RWPE2 (cell line): ENCODE measurements at regions not wholly inside any gene's neighbourhood (a gene's known extent, or its start where the extent isn't known, plus 50 kb on each side); places are given as distances from the start of the nearest gene placed in this dataset.

Experiments
- ATAC-seq: fragments of 200-7000 bp; cut with Tn5 transposase; 3 replicates; pipeline ENCODE4 v1.9.1; 2021; ENCODE audit warnings: low read depth
- DNase-seq: peaks from one replicate; pipeline ENCODE4 v3.0.0-alpha.2; 2020; ENCODE audit warnings: low spot score
- H3K27ac ChIP-seq: fragments of 450-650 bp; 2 replicates; pipeline ENCODE4 v1.5.1; 2017; ENCODE audit warnings: mild to moderate bottlenecking; ENCODE audit not compliant: poor library complexity, severe bottlenecking
- H3K27me3 ChIP-seq: fragments of 250-450 bp; sonication (Bioruptor Pico); 2 replicates; pipeline ENCODE4 v1.5.1; 2021; ENCODE audit warnings: mild to moderate bottlenecking, moderate library complexity; ENCODE audit not compliant: insufficient read depth, poor library complexity, severe bottlenecking
- H3K36me3 ChIP-seq: fragments of 250-450 bp; sonication (Bioruptor Pico); 2 replicates; pipeline ENCODE4 v1.5.1; 2020; ENCODE audit warnings: low read depth, mild to moderate bottlenecking, moderate library complexity
- H3K4me1 ChIP-seq: fragments of 250-450 bp; sonication (Bioruptor Pico); 2 replicates; pipeline ENCODE4 v1.5.1; 2021; ENCODE audit warnings: mild to moderate bottlenecking, moderate library complexity; ENCODE audit not compliant: insufficient read depth, poor library complexity, severe bottlenecking
- H3K4me3 ChIP-seq: fragments of 250-450 bp; sonication (Bioruptor Pico); 2 replicates; pipeline ENCODE4 v1.5.1; 2021; ENCODE audit warnings: mild to moderate bottlenecking, moderate library complexity; ENCODE audit not compliant: severe bottlenecking
- H3K9me3 ChIP-seq: fragments of 250-450 bp; sonication (Bioruptor Pico); 2 replicates; pipeline ENCODE4 v1.5.1; 2021; ENCODE audit warnings: mild to moderate bottlenecking, moderate library complexity; ENCODE audit not compliant: severe bottlenecking
- TF ChIP-seq, protein P1 (sequence below): fragments of 450-650 bp; IDR thresholded peaks from one replicate; pipeline ENCODE4 v1.5.1; 2017; ENCODE audit warnings: mild to moderate bottlenecking, moderate library complexity; ENCODE audit not compliant: poor library complexity, severe bottlenecking

DNA sequence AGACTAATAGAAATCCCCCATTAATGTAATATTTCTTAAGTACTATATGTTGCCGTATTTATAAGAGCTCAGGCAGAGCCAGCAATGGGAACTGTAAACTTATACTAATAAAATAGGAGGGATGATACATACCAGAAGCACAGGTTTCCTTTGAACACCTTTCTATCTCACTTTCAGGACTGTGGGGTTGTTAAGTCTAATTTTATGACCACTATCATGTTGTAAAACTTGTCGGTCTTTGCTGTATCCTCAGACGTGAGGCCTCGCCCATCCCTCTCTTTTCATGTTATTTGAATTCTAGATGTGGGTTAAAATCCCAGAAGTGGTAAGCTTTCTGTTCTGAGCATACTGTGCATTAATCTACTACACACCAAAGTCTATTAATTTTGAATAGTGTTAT is 1083.5 kb upstream of the TENM4 start:
- peaks cover 4% of the 10 kb centered on the region for H3K4me1 ChIP-seq
- TF ChIP-seq, protein P1, sequence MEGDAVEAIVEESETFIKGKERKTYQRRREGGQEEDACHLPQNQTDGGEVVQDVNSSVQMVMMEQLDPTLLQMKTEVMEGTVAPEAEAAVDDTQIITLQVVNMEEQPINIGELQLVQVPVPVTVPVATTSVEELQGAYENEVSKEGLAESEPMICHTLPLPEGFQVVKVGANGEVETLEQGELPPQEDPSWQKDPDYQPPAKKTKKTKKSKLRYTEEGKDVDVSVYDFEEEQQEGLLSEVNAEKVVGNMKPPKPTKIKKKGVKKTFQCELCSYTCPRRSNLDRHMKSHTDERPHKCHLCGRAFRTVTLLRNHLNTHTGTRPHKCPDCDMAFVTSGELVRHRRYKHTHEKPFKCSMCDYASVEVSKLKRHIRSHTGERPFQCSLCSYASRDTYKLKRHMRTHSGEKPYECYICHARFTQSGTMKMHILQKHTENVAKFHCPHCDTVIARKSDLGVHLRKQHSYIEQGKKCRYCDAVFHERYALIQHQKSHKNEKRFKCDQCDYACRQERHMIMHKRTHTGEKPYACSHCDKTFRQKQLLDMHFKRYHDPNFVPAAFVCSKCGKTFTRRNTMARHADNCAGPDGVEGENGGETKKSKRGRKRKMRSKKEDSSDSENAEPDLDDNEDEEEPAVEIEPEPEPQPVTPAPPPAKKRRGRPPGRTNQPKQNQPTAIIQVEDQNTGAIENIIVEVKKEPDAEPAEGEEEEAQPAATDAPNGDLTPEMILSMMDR = no peak

DNA sequence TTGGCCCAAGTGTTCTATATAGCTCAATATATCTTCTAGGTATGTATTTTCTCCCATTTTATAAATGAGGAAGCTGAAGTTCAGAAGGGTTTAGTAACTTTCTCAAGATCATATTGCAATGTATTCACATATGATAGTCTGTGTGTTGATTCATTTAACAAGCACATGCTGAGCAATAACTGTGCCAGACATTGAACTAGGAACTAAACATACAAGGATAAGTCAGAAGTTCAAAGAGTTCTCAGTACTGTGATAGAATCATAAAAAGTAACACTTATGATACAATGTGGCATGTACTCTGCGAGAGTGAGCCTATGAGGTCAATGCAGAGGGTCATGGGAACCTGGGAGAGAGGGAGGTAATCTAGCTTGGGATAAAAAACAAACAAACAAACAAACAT is 1082.2 kb upstream of the TENM4 start:
- Histone ChIP-seq H3K9me3 (no peaks in the 10 kb centered on the region), H3K4me1 (peaks cover 4% of the 10 kb centered on the region), H3K36me3 (no peaks in the 10 kb centered on the region), H3K4me3 (no peak overlapping the region), H3K27ac (no peak overlapping the region), H3K27me3 (no peaks in the 10 kb centered on the region)
- ATAC-seq (no peak), DNase-seq (no peak)
- TF ChIP-seq, protein P1 = no peak

More for the DNA sequence above, 1083.5 kb upstream of the TENM4 start:
- Histone ChIP-seq H3K27me3 (no peaks in the 10 kb centered on the region), H3K27ac (no peak overlapping the region), H3K36me3 (no peaks in the 10 kb centered on the region), H3K9me3 (no peaks in the 10 kb centered on the region), H3K4me3 (no peak overlapping the region)
- no peak for ATAC-seq
- no peak for DNase-seq

DNA sequence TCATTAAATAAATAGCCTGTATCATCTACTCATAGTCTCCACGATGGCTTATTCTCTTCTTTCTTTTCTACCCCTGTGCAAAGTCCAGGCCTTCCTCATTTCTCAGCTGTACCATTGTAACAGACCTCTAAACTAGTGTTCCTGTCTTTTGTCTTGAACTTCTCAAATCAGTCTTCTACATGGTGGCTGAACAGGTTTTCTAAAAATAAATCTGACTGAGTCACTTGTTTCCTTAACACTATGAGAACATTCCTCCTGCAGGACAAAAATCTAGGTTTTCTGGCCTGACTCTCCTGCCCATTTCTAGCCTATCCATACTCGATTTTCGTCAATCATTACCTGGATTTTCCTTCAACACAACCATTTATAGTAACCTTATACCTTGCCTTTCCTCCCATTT is 1080.8 kb upstream of the TENM4 start:
- Histone ChIP-seq H3K27ac (no peak overlapping the region), H3K4me3 (no peak overlapping the region), H3K9me3 (no peaks in the 10 kb centered on the region), H3K36me3 (no peaks in the 10 kb centered on the region), H3K4me1 (peaks cover 4% of the 10 kb centered on the region), H3K27me3 (no peaks in the 10 kb centered on the region)
- TF ChIP-seq, protein P1 = no peak
- no peak for DNase-seq
- peak; percentile 46; the same call in 1 of the 3 replicates for ATAC-seq

DNA sequence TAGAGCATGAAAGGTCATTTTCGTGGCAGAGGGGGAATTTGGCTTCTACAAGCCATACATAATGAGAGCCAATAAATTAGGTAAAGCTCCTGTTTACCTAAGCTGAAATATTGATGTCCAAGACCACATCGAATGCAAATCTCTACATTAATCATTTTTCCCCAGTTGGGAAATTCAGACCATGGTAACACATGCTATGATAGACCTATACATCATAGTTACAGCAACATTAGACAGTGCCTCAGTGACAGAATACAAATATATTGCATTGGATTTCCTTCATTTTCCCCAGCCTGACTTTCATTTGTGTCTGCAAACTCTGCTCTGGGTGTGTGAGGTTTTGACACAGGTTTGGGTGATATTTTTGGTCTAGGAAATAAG is 1079.7 kb upstream of the TENM4 start:
- DNase-seq (no peak), ATAC-seq (no peak)
- peaks cover 4% of the 10 kb centered on the region for H3K4me1 ChIP-seq
- H3K36me3 ChIP-seq = no peaks in the 10 kb centered on the region
- H3K27me3 ChIP-seq = no peaks in the 10 kb centered on the region
- H3K9me3 ChIP-seq = no peaks in the 10 kb centered on the region
- TF ChIP-seq, protein P1 = no peak
- no peak overlapping the region for H3K27ac ChIP-seq
- no peak overlapping the region for H3K4me3 ChIP-seq

DNA sequence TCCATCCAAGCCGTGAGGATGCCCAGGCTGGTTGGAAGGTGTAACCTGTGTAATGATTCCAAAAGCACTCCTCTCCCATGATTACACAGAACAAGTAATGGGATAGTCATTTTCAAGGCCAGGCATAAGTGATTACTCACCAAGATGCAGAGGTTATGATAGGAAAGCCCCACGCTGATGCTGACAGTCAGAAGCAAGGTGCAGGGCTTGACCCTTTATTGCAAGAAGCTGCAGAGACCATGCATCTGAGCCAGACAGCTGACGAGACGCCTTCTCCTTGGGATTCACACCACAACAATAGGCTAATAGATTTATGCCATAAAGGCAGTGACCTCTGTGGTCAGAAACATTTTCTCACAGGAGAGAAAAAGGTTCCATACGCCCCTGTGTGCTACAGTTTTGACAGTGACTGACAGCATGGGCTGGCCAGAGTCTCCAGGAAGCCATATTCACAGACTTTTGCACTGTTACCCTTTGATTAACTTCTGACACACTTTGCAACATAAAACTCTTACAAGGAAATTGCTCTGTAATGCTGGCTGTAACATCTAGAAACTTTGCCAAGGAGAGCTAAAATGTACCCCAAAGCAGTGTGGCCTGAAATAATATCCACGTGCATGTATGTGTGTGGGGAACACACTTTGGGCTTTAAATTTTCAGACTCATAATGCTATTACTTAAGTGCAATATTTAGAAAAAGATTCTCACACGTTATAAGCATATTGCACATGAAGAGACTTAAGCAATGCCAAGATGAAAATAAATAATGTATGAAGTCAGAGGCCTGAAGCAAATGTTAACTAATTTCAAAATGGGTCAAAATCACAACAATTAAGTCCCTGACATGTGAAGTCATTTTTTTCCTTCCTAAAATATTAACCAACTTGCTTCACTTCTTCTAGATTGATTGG is 1079.0 kb upstream of the TENM4 start:
- Histone ChIP-seq H3K4me3 (no peak overlapping the region), H3K27ac (no peak overlapping the region)
- DNase-seq = no peak

More for the DNA sequence above, 1079.0 kb upstream of the TENM4 start:
- H3K36me3 ChIP-seq = no peaks in the 10 kb centered on the region
- H3K4me1 ChIP-seq = peaks cover 4% of the 10 kb centered on the region
- TF ChIP-seq, protein P1 = no peak
- no peaks in the 10 kb centered on the region for H3K27me3 ChIP-seq
- peak; percentile 60; the same call in 2 of the 3 replicates for ATAC-seq
- no peaks in the 10 kb centered on the region for H3K9me3 ChIP-seq
